ENCODE measurements at regions not wholly inside any gene's neighbourhood (a gene's known extent, or its start where the extent isn't known, plus 50 kb on each side); places are given as distances from the start of the nearest gene placed in this dataset.

DNA sequence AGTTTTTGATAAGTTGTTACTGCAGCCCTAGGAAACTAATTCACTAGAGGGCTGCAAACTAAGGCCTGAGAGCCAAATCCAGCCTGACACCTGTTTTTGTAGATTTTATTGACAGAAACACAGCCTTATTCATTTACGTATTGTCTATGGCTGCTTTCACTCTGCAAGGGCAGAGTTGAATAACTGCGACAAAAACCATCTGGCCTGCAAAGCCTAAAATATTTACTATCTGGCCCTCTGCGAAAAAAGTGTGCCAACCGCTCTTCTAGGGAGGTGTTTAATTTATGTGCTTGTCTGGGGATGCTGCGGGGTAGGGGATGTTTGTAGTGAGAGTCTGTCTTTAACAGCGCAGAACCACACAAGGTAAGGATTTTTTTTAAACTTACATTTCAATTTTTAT lies 165.0 kb upstream of the RBFOX1 start:
- TF ChIP-seq, protein P1, sequence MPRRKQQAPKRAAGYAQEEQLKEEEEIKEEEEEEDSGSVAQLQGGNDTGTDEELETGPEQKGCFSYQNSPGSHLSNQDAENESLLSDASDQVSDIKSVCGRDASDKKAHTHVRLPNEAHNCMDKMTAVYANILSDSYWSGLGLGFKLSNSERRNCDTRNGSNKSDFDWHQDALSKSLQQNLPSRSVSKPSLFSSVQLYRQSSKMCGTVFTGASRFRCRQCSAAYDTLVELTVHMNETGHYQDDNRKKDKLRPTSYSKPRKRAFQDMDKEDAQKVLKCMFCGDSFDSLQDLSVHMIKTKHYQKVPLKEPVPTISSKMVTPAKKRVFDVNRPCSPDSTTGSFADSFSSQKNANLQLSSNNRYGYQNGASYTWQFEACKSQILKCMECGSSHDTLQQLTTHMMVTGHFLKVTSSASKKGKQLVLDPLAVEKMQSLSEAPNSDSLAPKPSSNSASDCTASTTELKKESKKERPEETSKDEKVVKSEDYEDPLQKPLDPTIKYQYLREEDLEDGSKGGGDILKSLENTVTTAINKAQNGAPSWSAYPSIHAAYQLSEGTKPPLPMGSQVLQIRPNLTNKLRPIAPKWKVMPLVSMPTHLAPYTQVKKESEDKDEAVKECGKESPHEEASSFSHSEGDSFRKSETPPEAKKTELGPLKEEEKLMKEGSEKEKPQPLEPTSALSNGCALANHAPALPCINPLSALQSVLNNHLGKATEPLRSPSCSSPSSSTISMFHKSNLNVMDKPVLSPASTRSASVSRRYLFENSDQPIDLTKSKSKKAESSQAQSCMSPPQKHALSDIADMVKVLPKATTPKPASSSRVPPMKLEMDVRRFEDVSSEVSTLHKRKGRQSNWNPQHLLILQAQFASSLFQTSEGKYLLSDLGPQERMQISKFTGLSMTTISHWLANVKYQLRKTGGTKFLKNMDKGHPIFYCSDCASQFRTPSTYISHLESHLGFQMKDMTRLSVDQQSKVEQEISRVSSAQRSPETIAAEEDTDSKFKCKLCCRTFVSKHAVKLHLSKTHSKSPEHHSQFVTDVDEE (CRISPR knock-in tag; IDR thresholded peaks at IDR 0.05) = no peak
- TF ChIP-seq SNAI2 (CRISPR knock-in tag; IDR thresholded peaks at IDR 0.05) = no peak
- TF ChIP-seq, protein P2, sequence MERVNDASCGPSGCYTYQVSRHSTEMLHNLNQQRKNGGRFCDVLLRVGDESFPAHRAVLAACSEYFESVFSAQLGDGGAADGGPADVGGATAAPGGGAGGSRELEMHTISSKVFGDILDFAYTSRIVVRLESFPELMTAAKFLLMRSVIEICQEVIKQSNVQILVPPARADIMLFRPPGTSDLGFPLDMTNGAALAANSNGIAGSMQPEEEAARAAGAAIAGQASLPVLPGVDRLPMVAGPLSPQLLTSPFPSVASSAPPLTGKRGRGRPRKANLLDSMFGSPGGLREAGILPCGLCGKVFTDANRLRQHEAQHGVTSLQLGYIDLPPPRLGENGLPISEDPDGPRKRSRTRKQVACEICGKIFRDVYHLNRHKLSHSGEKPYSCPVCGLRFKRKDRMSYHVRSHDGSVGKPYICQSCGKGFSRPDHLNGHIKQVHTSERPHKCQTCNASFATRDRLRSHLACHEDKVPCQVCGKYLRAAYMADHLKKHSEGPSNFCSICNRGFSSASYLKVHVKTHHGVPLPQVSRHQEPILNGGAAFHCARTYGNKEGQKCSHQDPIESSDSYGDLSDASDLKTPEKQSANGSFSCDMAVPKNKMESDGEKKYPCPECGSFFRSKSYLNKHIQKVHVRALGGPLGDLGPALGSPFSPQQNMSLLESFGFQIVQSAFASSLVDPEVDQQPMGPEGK (CRISPR knock-in tag; IDR thresholded peaks at IDR 0.05; ENCODE audit: borderline replicate concordance) = no peak
- no peak for TF ChIP-seq TOX (CRISPR knock-in tag; IDR thresholded peaks at IDR 0.05; ENCODE audit: borderline replicate concordance)
- no peak for TF ChIP-seq ARNTL (CRISPR knock-in tag; IDR thresholded peaks at IDR 0.05; ENCODE audit: borderline replicate concordance, low read depth)

Measured in SK-N-SH treated with all-trans-retinoic acid at 6 μM for 48 hours (cell line).